Kidney tubule cell (primary cell): ENCODE measurements at regions not wholly inside any gene's neighbourhood (a gene's known extent, or its start where the extent isn't known, plus 50 kb on each side); places are given as distances from the start of the nearest gene placed in this dataset.

ENCODE experiments used
- DNase-seq: peaks from one replicate; pipeline ENCODE4 v3.0.0-alpha.2; 2018; ENCODE audit warnings: low spot score

DNA sequence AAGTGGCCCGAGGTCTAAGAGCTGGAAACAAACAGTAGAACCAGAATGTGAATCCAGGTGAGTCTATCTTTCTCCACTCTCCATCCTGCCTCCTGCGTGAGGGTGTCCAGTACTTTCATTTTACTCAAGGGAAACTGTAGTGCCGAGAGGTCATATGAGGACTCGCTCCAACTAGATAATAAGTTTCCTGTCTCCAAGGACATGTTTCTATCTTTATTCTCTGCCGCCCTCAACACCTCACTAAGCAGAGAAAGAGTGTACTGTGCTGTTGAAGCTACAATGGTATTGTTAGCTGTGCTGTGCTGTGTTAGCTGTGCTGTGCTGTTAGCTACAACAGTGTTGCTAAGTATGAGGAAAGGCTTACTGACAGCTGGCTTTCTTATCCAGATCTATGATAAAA lies 137.9 kb upstream of the COL8A1 start:
- DNase-seq = peak; percentile 14

DNA sequence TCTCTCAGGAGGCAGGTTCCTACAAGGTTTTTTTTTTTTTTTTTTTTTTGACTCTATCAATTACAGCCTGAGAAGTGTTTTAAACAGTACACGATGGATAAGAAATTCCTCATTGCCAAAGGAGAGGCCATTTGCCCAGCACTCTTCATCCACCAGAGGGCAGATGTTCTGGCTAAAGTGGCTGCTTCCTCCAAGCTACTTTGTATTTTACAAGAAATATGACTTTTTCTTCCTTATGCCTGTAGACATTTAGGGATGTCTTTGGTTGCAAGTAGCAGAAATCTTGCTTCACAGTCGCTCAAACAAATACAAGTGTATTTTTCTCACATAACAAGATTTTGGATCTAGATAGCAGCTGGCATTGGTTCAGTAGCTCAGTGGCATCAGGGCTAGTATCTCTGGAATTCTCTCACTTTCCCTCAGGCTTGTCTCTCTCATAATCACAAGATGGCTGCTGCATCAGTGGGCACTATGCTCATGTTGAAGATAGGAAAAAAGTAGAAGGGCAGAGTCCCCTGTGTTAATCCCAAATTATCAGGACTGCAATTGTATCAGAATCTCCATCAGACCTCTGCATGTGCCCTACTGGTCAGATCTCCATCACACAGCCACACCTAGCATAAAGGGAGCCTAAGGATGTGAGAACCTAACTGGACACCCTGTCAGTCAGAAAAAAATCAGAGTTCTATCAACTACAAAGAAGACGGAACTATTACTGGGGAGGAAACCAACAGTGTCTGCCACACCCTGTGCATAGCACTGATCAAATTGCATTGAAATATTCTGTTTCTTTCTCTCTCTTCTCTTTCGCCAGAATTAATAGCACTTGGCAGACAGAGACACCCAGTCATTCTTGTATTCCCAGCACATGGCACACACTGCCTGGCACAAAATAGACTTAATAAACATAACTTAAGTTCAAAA lies 138.9 kb upstream of the COL8A1 start:
- DNase-seq = peak; percentile 52

GRCh38 chr3:99498550-99499234 lies 139.7 kb upstream of the COL8A1 start:
- no peak for DNase-seq

DNA sequence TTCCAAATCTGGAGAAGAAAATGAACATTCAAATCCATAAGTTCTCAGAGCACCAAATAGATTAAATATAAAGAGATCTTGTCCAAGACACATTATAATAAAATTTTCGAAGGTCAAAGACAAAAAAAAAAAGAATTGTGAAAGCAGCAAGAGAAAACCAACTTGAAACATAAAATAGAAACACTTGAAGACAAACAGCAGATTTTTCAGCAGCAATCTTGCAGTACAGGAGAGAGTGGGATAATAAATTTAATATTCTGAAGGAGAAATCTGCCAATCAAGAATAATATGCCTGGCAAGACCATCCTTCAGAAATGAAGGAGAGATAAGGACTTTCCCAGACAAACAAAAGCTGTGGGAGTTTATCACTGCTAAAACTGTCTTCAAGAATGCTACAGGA lies 150.5 kb upstream of the COL8A1 start:
- no peak for DNase-seq

GRCh38 chr3:99485286-99485685 lies 153.1 kb upstream of the COL8A1 start:
- no peak for DNase-seq

DNA sequence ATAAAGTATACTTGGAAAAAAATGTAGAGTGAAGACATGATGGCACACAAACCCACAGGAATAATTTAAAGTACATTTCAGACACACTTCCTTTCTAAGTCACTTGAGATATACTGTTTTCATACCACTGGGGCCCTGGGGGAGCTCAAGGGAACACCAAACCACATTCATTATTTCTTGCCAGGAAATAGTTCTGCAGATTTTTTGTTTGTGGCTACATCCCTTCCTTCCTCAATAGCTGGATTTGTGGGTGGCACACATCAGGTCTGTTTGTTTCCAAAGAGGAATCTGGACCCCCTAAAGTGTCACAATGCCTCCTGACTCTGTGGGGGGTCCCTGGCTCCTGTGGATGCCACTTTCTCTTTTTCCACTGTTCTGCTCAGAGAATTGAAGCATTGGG lies 153.5 kb upstream of the COL8A1 start:
- DNase-seq = no peak

- DNase-seq = no peak
These were observed 154.6 kb upstream of the COL8A1 start for GRCh38 chr3:99483841-99484240.

DNA sequence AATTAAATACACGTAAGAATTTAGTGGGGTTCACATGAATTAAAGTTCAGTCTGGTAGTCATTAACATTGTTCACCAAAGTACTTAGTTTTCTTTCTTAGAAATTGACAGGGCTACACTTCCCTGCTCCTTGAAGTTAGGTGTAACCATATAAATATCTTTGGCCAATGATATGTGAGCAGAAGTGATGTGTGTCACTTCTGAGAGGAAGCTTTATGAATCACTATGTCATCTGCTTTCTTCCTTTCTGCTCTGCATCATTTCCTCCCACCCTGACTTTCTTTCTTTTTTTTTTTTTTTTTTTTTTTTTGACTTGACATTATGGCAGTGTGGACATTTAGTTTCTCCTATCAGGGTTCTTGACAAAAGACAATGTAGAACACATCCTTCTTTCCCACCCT lies 156.2 kb upstream of the COL8A1 start:
- peak; percentile 52 for DNase-seq

DNA sequence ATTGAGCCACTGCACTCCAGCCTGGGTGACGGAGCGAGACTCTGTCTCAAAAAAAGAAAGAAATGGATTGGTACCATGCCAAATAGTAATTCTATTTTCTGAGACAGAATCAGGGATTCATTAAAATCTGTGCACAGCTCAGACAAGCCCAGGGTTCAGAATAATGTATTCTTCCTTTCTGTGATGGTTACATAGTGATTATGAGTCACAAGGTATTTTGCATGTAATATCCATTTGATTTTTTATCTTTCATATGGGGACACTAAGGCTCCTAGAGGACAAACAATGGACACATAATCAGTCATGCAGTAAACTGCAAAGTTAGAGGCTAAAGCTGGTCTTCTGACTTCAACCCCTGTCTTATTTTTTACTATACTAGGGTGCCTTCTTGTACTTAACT lies 156.8 kb upstream of the COL8A1 start:
- DNase-seq = no peak

GRCh38 chr3:99479768-99480167 lies 158.6 kb upstream of the COL8A1 start:
- no peak for DNase-seq

DNA sequence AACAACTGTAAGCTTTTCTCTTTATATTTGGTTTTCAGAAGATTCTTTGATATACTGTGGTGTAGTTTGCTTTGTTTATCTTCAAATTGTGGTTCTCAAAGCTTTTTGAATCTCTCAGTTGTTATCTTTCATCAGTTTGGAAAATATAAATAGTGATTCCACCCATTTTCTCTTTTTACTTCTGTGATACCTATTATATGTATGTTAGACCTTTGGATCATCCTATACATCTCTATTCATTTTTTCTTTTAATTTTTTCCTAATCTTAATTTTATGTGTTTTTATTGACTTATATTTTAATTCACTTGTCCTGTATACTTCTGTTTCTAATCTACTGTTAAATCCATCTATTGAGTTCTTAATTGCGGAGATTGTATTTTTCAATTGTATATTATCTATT lies 160.7 kb upstream of the COL8A1 start:
- no peak for DNase-seq

- no peak for DNase-seq
These were observed 163.2 kb upstream of the COL8A1 start for GRCh38 chr3:99475229-99475628.

DNA sequence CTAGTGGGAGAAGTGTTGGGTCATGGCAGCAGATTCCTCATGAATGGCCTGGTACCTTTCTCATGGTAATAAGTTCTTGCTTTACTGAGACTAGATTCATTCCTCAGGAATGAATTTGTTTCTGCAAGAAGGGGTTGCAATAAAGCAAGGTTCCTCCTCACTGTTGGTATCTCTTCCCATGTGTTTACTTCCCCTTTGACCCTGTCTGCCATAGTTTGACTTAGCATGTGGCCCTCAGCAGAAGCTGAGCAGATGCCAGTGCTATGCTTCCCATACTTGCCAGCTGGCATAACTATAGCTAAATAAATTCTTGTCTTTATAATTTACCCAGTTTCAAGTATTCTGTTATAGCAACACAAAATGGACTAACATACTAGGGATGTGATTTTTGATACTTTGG lies 163.6 kb upstream of the COL8A1 start:
- no peak for DNase-seq

GRCh38 chr3:99473321-99473751 lies 165.1 kb upstream of the COL8A1 start:
- peak; percentile 39 for DNase-seq

- no peak for DNase-seq
These were observed 166.0 kb upstream of the COL8A1 start for GRCh38 chr3:99472385-99472784.

GRCh38 chr3:99471353-99472323 lies 166.8 kb upstream of the COL8A1 start:
- DNase-seq = no peak

- DNase-seq = no peak
These were observed 167.6 kb upstream of the COL8A1 start for GRCh38 chr3:99470841-99471240.

- DNase-seq = peak; percentile 25
These were observed 169.5 kb upstream of the COL8A1 start for GRCh38 chr3:99468918-99469317.

DNA sequence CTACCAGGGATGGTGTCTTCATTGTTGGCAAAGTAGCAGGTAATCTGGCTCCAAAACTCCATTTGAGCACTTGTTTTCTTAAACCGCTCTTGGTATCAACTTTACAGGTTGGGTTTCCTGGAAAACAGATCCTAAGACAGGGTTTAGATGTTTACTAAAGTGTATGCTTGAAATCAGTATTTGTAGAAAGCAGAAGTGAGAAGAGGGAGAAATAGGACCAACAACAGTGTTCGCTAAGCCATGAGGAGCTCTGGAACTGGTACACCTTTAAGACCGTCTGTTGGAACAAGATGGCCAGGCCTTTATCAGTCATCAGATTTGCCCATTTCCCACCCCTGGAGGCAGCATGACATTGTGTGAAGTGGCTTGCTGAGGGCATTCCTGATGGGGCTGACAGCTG lies 171.0 kb upstream of the COL8A1 start:
- no peak for DNase-seq

DNA sequence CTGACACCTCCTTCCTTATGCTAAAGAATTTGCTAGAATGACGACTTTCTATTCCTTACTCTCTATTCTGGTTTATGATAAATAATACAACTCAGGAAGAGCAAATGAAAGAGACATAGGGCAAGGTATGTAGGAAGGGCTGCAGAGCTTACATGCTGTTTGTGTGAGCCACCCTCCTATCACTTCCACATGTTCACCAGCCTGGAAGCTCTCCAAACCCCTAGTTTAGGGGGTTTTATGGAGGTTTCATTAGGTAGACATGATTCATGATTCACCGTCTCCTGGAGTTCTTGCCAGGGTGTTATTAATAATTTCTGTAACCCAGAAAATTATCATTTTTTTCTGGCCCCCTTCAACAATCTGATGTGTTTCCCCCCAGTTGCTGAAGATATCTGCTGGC lies 172.1 kb upstream of the COL8A1 start:
- peak; percentile 6 for DNase-seq

- no peak for DNase-seq
These were observed 180.4 kb upstream of the COL8A1 start for GRCh38 chr3:99458013-99458412.

DNA sequence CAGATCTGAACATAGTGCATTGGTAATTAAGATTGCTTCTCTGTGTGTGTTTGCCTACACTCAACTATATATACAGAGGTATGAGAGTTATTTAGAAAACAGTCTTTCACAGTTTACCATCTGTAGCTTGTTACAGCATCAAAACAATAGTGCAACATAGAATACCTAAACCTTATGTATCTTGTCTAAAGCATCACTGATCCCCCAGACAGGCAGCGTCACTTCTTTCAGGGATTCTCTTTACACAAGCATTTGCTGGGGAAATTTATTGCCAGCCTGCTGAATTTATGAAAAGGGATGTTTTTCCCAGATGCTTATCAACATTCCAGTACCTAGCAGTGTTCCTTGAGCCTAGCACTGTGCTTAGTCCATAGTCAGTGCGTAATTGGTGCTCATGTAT lies 195.8 kb upstream of the COL8A1 start:
- DNase-seq = no peak
